Fibroblast of the conjunctiva (primary cell): ENCODE measurements at regions not wholly inside any gene's neighbourhood (a gene's known extent, or its start where the extent isn't known, plus 50 kb on each side); places are given as distances from the start of the nearest gene placed in this dataset.
"Not testable (repeated sequence)": the region's sequence is repeated elsewhere in the genome, so short reads cannot be mapped to it uniquely, and the experiment has no call there.

Experiments used
- DNase-seq: peaks from one replicate; pipeline ENCODE4 v3.0.0-alpha.2; 2010; ENCODE audit warnings: low read depth

DNA sequence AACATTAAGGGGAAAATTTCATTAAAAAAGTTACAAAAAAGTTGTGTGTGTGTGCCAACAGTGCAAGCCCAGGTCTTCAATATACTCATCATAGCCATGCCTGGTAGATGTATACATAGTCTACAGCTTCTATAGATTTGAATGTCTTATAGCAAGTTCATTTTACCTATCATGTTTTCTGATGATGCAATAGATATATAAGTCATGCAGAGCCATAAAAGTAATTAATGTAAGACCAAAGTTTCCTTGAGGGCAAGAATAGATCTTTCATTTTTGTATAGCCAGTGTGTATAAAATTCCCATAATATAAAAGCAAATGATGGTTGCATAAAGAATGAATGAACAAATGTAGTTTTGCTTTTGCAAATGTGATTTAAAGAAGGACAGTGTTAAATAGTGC, 1138.4 kb downstream of the TBL1XR1 start:
- no peak for DNase-seq

DNA sequence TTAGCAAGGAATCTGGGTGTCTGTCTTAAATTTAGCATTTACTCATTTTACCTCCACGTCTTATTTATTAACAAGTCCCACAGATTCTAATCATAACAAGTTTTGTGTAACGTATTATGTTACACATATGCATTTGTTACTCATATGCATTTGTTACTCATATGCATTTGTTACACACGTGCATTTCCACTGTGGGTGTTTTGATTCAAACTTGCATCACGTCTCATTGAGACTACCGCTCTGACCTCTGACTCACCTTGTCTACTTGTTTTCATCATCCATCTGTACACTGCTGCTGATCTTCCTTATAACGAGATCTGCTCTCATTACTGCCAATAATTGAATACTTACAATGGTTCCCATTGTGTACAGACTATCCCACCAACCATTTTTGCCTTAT, 1141.4 kb downstream of the TBL1XR1 start:
- no peak for DNase-seq

DNA sequence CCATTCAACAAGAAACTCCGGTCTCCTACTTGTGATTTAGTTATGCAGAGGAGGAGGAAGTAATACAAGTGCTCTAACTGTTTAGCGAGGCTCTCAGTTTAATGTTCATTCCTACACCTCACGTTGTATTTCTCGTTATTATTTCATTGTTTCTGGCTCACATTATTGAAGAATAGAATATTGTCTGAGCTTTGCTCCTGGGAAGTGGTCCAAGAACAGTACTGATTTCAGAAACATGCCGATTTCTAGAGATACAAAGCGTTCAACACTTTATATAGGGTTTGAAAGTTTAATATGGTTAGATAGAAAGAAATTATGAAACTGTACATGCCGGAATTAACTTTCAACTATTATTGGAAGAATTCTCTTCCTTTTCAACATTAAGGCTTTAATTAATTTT, 1145.5 kb downstream of the TBL1XR1 start:
- DNase-seq, result no peak

DNA sequence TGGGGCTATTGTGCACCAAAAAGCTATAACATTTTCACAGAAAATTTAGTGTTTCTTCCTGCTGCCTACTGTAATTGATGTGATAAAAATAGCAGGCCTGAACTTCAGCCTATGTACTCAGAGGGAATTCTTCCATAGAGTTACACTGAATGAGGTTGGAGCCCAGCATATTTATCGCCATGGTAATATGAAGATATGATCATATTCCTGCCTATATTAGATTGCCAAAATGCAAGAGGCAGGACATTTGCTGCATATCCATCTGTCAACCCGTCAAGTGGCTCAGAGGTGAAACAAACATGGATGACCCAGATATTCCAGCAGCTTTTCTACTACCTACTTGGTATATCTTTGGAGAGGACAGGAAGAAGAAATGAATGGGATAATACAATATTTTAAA, 1150.6 kb downstream of the TBL1XR1 start:
- DNase-seq, result no peak

DNA sequence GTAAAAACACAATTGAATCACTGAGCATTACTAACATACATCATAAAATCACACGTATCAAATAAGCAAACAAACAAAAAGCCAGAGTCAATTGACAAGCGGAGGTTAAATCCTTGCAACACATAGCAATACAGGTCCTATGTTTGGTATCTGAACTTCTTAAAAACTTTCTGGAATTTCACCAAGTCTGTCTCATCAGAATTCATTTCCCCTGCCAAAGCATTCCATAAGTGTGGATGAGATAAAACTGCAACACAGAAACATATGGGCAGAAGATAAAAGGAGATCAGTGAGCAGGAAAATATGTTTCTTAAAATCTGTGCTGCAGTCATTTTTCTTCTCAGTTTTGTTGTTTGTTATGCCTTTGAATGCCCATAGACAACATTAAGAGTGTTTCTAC, 1155.5 kb downstream of the TBL1XR1 start:
- DNase-seq, result no peak

DNA sequence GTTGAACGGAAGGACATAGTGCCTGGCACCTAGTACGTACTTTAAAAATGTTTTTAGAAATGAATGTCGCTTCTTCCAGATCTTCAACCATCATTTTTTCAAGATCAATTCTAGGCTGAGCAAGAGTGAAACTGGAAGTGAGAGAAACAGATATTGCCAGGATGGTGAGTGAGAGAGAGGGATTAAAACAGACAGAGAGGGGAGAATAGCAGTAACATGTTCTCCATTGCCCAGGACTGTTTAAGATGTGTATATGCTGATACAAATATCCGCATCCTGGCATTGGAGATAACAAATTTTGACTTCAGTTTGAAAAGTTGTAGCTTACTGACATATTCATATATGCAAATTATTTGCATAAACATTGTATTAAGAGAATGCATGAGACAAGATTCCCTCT, 1156.1 kb downstream of the TBL1XR1 start:
- no peak for DNase-seq

DNA sequence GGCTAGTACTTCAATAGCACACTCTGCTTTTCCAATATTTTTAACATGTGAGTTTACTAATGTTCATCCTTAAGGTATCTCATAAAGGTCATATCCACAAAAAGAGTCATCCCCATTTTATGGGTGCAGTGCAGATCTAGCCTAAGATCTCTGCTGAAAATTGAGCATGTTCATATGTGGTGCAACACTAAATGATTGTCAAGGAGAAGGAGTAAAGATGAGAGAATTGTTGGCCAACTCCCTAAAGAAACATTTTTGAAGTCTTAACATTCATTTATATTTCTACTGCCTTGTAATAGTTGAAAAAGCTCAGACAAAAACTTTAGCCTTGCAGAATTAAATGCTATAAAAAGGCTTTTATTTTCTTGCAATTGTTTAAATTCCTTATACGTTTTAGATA, 1159.6 kb downstream of the TBL1XR1 start:
- no peak for DNase-seq

DNA sequence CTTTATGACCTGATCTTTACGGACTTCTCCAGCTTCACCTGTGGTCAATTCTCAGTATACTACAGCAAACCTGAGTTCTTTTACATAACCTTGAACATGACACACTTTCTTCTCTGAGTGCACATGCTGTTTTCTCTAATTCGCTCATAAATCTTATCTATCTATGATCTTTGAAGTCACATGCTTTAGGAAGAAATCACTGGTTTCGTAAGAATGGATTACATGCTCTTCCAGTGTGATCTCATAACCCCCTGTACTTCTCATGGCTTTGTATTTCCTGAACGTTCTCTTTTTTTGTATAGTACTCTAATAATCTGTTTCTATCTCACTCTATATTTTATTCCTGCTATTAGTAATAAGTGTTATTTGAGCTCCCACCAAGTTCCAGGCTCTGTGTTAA, 1165.2 kb downstream of the TBL1XR1 start:
- no peak for DNase-seq

DNA sequence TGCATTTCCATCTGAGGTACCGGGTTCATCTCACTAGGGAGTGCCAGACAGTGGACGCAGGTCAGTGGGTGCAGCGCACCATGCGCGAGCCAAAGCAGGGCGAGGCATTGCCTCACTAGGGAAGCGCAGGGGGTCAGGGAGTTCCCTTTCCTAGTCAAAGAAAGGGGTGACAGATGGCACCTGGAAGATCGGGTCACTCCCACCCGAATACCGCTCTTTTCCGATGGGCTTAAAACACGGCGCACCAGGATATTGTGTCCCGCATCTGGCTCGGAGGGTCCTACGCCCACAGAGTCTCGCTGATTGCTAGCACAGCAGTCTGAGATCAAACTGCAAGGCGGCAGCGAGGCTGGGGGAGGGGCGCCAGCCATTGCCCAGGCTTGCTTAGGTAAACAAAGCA, 1157.1 kb downstream of the NAALADL2 start:
- not testable (repeated sequence) for DNase-seq

DNA sequence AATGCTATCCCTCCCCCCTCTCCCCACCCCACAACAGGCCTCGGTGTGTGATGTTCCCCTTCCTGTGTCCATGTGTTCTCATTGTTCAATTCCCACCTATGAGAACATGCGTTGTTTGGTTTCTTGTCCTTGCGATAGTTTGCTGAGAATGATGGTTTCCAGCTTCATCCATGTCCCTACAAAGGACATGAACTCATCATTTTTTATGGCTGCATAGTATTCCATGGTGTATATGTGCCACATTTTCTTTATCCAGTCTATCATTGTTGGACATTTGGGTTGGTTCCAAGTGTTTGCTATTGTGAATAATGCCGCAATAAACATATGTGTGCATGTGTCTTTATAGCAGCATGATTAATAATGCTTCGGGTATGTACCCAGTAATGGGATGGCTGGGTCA, 1156.1 kb downstream of the NAALADL2 start:
- DNase-seq, result not testable (repeated sequence)

DNA sequence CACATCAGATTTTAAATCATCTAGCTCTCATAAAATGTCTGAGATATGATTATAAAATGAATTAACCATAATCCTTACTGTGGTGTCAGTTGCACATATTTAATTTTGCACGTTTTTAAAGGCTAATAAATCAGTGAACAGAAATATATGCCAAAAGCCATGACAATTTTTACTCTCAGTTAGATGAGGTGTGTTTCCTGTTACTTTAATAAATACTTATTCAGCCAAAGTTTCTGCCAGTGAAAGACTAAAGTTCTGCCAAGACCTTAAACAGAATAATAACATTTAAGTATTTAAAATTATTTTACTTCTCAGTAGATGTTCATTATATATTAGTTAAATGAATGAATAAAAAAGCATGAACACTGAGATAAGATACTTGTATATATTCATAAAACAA, 1150.1 kb downstream of the NAALADL2 start:
- DNase-seq, result no peak

DNA sequence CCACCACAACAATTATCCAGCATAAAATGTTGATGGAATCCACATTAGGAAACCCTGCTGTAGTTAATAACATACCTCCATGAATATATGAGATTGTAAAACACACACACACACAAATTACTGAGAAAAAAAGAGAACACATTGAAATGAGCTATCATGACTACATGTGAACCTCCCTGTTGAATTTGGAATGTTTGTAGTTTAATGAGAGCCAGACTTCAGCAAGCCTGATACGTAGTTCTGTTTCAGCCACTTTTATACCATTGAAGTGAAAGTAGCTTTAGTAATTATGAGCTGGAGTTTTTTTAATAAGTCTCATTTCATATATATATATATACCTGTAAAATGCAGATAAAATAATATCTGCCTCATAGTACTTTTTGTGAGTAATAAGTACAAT, 1146.4 kb downstream of the NAALADL2 start:
- no peak for DNase-seq

DNA sequence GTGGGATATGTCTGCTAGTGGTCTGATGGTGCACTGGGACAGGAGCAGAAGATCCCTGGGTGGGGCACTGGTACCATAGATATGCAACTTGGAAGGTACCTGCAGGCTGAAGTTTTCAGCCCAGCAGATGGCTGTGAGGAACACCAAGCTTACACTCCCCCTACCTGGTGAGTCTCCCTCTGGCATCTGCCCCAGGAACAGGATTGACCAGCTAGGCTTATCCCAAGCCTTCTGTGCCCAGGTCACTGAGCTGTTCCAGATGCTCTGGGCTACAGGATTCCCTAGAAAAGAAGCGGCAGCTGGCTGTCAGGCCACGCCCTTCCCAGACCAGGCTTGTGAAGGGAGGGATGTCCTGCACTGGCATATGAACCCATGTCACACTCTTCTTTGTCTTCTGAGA, 1130.0 kb downstream of the NAALADL2 start:
- DNase-seq, result no peak

DNA sequence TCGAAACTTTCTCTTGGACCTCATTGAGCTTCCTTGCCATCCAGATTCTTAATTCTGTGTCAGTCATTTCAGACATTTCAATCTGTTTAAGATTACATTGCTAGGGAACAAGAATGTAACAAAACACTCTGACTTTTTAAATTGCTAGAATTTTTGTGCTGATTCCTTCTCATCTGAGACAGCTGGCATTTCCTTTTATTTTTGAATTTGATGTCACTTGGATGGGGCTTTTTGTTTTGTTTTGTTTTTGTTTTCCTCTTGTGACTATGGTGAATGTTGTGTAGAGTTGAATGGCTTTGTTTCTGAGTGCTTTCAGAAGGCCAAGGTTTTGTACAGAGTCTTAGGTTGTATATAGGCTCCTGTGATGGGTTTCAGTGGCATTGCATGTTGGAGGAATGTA, 1129.3 kb downstream of the NAALADL2 start:
- no peak for DNase-seq

DNA sequence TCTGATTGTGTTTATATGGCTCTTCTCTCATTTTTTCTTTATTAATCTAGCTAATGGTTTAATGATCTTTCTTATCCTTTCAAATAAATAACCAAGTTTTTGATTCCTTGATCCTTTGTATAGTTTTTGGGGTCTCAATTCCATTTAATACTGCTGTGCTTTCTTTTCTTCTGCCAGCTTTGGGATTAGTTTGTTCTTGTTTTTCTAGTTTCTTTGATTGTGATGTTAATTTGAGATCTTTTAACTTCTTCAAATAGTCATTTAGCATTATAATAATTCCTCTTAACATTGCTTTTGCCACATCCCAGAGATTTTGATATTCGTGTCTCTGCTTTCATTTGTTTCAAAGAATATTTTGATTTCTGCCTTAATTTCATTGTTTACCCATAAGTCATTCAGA, 1126.6 kb downstream of the NAALADL2 start:
- no peak for DNase-seq

DNA sequence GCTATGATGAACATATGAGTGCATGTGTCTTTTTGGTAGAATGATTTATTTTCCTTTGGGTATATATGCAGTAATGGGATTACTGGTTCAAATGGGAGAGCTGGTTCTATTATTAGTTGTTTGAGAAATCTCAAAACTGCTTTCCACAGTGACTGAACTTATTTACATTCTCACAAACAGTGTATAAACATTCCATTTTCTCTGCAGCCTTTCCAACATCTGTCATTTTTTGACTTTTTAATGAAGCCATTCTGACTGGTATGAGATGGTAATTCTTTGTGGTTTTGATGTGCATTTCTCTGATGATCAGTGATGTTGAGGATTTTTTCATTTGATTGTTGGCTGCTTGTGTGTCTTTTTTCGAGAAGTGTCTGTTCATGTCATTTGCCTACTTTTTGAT, 1124.2 kb downstream of the NAALADL2 start:
- DNase-seq, result peak; percentile 13

DNA sequence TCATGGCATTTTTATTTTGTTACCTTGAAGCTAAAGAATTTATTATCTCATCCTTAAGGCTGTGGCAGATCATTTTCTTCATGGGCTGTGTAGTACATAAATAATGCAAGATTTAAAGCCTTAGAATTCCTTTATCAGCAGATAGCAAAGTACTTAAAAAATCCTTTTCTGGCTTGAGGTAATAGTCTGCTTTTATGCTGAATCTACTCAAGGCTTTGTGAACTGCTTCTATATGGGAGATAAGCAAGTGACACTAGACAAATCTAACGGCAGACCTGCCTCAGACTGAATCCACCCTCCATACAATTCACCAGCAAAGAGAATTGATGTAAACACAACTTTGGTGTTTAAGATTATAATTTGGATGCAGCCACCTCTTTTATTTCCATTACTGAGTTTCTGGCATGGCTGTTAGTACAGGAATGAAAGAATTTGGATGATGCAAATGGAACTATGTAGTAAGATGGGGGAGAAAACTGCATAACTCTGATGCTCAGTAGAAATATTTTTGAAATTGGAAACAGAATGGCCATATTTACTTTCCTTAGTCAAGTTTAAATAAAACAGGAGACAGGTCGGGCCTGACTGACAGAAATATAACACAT, 1121.5 kb downstream of the NAALADL2 start:
- DNase-seq, result peak; percentile 34

DNA sequence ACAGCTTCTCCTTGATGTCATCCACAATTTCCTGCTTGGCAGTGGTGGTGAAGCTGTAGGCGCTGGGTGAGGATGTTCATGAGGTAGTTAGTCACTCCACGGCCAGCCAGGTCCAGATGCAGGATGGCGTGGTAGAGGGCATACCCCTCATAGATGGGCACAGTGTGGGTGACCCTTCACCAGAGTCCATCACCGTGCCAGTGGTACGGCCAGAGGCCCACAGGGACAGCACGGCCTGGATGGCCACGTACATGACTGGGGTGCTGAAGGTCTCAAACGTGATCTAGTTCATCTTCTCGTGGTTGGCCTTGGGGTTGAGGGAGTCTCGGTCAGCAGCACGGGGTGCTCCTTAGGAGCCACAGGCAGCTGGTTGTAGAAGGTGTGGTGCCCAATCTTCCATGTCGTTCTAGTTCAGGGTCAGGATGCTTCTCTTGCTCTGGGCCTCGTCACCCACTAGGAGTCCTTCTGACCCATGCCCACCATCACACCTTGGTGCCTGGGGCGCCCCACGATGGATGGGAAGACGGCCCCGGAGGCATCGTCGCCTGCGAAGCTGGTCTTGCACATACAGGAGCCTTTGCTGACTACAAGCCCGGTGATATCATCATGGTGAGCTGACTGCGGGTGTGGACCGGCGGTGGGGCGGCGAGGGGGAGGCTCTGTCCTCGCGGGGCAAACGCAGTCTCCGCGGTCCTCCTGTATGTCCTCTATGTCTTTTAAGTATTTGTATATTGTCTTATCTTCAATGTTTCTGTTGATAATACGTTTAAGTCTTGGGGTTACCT, 1119.0 kb downstream of the NAALADL2 start:
- DNase-seq, result no peak

DNA sequence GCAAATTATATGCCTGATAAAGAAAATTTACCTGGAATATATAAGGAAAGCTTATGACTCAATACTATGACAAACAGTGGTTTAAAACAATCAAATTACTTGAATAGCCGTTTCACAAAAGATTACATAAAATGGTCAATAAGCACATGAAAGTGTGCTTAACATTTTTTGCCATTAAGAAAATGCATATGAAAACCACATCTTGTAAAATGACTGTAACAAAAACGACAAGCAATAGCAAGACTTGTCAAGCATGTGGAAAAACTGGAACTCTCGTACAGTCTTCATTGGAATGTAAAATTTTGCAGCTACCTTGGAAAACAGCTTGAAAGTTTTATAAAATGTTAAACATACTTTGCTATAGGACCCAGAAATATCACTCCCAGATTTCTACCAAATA, 1110.3 kb downstream of the NAALADL2 start:
- DNase-seq, result no peak

DNA sequence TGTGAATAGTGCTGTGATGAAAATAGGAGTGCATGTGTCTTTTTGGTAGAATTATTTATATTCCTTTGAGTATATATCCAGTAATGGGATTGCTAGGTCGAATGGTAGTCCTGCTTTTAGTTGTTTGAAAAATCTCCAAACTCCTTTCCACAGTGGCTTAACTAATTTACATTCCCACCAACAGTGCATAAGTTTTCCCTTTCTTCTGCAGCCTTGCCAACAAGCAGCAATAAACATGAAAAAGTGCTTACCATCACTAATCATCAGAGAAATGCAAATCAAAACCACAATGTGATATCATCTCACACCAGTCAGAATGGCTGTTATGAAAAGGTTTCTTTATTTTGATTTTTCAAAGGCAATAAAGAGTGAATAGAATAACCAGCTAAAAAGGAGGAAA, 1105.9 kb downstream of the NAALADL2 start:
- DNase-seq, result no peak

DNA sequence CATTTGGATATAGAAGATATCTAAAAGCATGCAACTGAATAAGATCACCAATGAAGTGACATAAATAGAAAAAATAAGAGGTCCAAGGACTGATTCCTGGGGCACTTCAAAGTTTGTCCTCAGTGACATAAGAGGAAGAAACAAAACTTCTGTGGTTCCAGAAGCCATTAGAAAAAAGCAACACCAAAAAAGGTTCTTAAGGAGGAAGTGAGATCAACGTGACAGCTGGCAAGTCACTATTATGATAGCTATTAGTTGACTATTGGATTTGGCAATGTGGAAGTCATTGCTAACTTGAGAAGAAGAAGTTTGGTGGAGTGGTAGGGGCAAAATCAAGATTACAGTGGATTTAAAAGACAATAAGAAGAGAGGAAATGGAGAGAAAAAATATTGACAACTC, 1098.3 kb downstream of the NAALADL2 start:
- no peak for DNase-seq

DNA sequence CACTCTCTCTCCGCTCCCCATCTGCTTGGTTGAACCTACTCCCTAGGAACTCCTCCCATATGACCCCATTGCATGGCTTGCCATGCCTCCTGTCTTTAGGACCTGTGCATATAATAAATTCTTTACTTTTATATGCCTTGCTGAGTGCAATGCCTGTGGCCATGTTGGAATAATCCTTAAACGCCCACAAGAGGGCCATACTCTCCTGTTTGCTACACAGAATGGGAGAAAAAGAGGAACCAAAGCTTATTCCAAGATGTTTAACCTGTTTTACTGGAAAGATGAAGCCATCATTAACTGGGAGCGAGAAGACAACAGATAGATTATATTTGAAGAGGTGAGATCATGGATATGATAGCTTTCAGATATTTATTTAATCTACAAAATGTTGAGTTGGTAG, 1097.8 kb downstream of the NAALADL2 start:
- no peak for DNase-seq

DNA sequence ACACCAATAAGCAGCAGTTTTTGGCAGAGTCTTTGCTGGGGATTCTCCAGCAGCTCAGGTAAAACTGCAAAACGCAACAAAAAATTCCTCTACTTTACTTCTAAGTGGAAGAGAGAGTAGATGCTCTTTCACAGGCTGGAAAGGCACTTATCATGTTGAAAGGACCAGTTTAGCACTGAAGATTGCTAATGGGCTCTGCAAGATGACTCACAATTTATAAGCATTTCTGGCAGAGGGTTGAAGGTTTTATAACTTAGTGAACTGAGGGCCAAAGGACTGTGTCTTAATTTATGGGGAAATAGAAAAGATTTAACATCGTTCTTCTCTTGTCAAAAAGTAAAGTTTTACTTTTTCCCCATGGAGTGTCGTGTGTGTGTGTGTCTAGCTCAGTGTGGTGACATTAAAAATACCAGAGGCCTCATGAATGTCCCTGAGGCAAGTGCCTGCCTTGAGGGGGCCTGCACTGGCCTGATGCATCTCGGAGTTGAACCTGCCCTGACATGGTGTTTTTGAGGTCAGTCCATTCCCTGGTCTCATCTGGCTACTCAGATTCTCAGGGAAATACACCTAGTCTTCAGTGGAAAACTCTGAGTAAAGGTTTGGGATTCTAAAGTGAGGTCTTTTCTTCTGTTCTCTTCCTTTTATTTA, 1092.0 kb downstream of the NAALADL2 start:
- DNase-seq, result no peak

DNA sequence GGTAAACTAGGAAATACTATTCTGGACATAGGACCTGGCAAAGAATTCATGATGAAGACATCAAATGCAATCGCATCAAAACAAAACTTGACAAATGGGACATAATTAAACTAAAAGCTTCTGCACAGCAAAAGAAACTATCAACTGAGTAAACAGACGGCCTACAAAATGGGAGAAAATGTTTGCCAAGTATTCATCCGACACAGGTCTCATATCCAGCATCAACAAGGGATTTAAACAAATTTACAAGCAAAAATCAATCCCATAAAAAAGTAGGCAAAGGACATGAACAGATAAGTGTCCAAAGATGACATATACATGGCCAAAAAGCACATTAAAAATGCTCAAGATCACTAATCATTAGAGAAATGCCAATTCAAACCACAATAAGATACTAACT, 1088.9 kb downstream of the NAALADL2 start:
- no peak for DNase-seq
